Neuronal stem cell (in vitro differentiated cells): ENCODE measurements at regions not wholly inside any gene's neighbourhood (a gene's known extent, or its start where the extent isn't known, plus 50 kb on each side); places are given as distances from the start of the nearest gene placed in this dataset.
"Not testable (repeated sequence)": the region's sequence is repeated elsewhere in the genome, so short reads cannot be mapped to it uniquely, and the experiment has no call there.

ENCODE experiments used
- DNase-seq: peaks from one replicate; pipeline ENCODE4 v3.0.0-alpha.2; 2013; ENCODE audit warnings: low spot score
- H2AFZ ChIP-seq: one replicate; pipeline ENCODE4 v1.6.1; 2013; ENCODE audit warnings: mild to moderate bottlenecking, low read length, inconsistent platforms
- H2AK5ac ChIP-seq: 2 replicates; pipeline ENCODE4 v1.6.1; 2013; ENCODE audit warnings: low read depth, mild to moderate bottlenecking, inconsistent platforms, low read length, moderate library complexity, mixed read lengths
- H2BK120ac ChIP-seq: 2 replicates; pipeline ENCODE4 v1.6.1; 2013; ENCODE audit warnings: low read depth, mild to moderate bottlenecking, inconsistent platforms, low read length, moderate library complexity, mixed read lengths
- H2BK12ac ChIP-seq: one replicate; pipeline ENCODE4 v1.6.1; 2013; ENCODE audit warnings: low read length, inconsistent platforms
- H2BK15ac ChIP-seq: 2 replicates; pipeline ENCODE4 v1.6.1; 2013; ENCODE audit warnings: mild to moderate bottlenecking, low read length, inconsistent platforms, mixed read lengths
- H2BK5ac ChIP-seq: one replicate; pipeline ENCODE4 v1.6.1; 2013; ENCODE audit warnings: inconsistent platforms, mild to moderate bottlenecking, low read length, moderate library complexity
- H3K14ac ChIP-seq: one replicate; pipeline ENCODE4 v1.6.1; 2013; ENCODE audit warnings: low read length, inconsistent platforms
- H3K18ac ChIP-seq: 2 replicates; pipeline ENCODE4 v1.6.1; 2013; ENCODE audit warnings: low read length, inconsistent platforms
- H3K23ac ChIP-seq: 2 replicates; pipeline ENCODE4 v1.6.1; 2013; ENCODE audit warnings: low read depth, mild to moderate bottlenecking, mixed read lengths, low read length, inconsistent platforms; ENCODE audit not compliant: poor library complexity
- H3K27ac ChIP-seq: replicated peaks from 3 replicates; pipeline ENCODE4 v1.5.1; 2013; ENCODE audit warnings: low read length, inconsistent platforms
- H3K27me3 ChIP-seq, 3 experiments: 2 replicates each; pipeline ENCODE4 v1.6.1; 2013; ENCODE audit warnings: low read length in 3 of 3, mild to moderate bottlenecking in 2 of 3, inconsistent platforms in 1 of 3, low read depth in 1 of 3, mixed read lengths in 1 of 3, moderate library complexity in 1 of 3; ENCODE audit not compliant: control insufficient read depth in 3 of 3, insufficient read depth in 3 of 3
- H3K36me3 ChIP-seq, 2 donors: replicated peaks in 1 of 2; 2 replicates each; pipeline ENCODE4 v1.6.1; 2013; ENCODE audit warnings: low read length in 2 of 2; ENCODE audit not compliant: control insufficient read depth in 2 of 2, insufficient read depth in 2 of 2
- H3K4ac ChIP-seq: 2 replicates; pipeline ENCODE4 v1.6.1; 2013; ENCODE audit warnings: inconsistent platforms, mild to moderate bottlenecking, low read length, moderate library complexity
- H3K4me1 ChIP-seq, 2 donors: 1 replicate in 1 of 2; 2 replicates in 1 of 2; pipeline ENCODE4 v1.6.1; 2013; ENCODE audit warnings: low read length in 2 of 2, low read depth in 1 of 2; ENCODE audit not compliant: control insufficient read depth in 2 of 2, insufficient read depth in 1 of 2
- H3K4me2 ChIP-seq: one replicate; pipeline ENCODE4 v1.6.1; 2013; ENCODE audit warnings: mild to moderate bottlenecking, low read length, inconsistent platforms; ENCODE audit not compliant: insufficient read depth, poor library complexity, severe bottlenecking
- H3K4me3 ChIP-seq, 2 donors: 2 replicates each; pipeline ENCODE4 v1.5.1; 2013; ENCODE audit warnings: low read length in 2 of 2, mild to moderate bottlenecking in 2 of 2, inconsistent platforms in 1 of 2, moderate library complexity in 1 of 2
- H3K79me1 ChIP-seq: one replicate; pipeline ENCODE4 v1.6.1; 2013; ENCODE audit warnings: low read depth, mild to moderate bottlenecking, inconsistent platforms, low read length, moderate library complexity
- H3K9ac ChIP-seq: one replicate; pipeline ENCODE4 v1.6.1; 2013; ENCODE audit warnings: mild to moderate bottlenecking, low read depth, low read length, inconsistent platforms; ENCODE audit not compliant: poor library complexity
- H3K9me3 ChIP-seq, 2 donors: replicated peaks in 1 of 2; 2 replicates each; pipeline versions ENCODE3 to v1.6.1; 2013; ENCODE audit warnings: low read length in 2 of 2, mild to moderate bottlenecking in 2 of 2, inconsistent platforms in 1 of 2, low read depth in 1 of 2, mixed read lengths in 1 of 2, moderate library complexity in 1 of 2; ENCODE audit not compliant: control insufficient read depth in 2 of 2, insufficient read depth in 1 of 2
- H4K8ac ChIP-seq: one replicate; pipeline ENCODE4 v1.6.1; 2013; ENCODE audit warnings: low read depth, mild to moderate bottlenecking, inconsistent platforms, low read length, moderate library complexity
- H4K91ac ChIP-seq: one replicate; pipeline ENCODE4 v1.6.1; 2013; ENCODE audit warnings: low read length, low read depth, mild to moderate bottlenecking, inconsistent platforms; ENCODE audit not compliant: poor library complexity
- WGBS, 2 donors: extraction: QIAGEN DNeasy Blood & Tissue Kit; methylation state at CpG; one replicate each; pipeline ENCODE4 v1.1.7; 2013; ENCODE audit warnings: missing lambda C conversion rate in 2 of 2, mixed read lengths in 1 of 2; ENCODE audit not compliant: insufficient read length in 2 of 2, insufficient replicate concordance in 1 of 2; ENCODE audit errors: extremely low coverage in 2 of 2; 5-methylcytosine and 5-hydroxymethylcytosine counted together

DNA sequence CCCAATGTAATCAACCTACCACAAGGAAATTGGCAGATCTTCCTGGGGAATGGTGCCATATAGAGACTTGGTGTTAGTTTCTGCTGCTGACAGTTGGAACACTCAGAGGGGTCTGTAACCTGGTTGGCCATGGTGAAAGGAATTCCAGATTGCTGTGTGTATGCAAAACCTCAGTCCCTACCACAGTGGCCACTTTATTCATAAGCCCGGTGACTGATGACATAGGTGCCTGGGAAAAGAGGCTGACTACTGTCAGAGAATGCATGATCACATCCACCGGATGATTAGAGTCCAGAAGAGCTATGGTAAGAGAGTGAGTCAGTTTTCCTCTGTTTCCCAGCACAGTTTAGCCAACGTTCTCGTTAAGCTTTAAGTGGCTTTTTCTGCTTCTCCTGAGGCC is 156.8 kb upstream of the NPAP1 start:
- not testable (repeated sequence) for H3K27ac ChIP-seq, H3K9ac ChIP-seq, H3K36me3 ChIP-seq, H3K4ac ChIP-seq, H3K27me3 ChIP-seq, H2BK120ac ChIP-seq, H2AFZ ChIP-seq, H2BK12ac ChIP-seq, DNase-seq, H2BK5ac ChIP-seq, H3K14ac ChIP-seq, H3K4me2 ChIP-seq, H2AK5ac ChIP-seq, H3K23ac ChIP-seq, H3K4me1 ChIP-seq, H3K79me1 ChIP-seq, H3K4me3 ChIP-seq, H2BK15ac ChIP-seq, H3K18ac ChIP-seq, H4K91ac ChIP-seq, H4K8ac ChIP-seq, H3K9me3 ChIP-seq
- WGBS, 2 donors = no CpG with 5 or more reads among the region's 4 CpGs

- not testable (repeated sequence) for DNase-seq, H4K91ac ChIP-seq, H2AK5ac ChIP-seq, H3K9me3 ChIP-seq, H3K27ac ChIP-seq, H2BK12ac ChIP-seq, H2BK120ac ChIP-seq, H2AFZ ChIP-seq, H3K79me1 ChIP-seq, H3K14ac ChIP-seq, H3K4ac ChIP-seq, H3K9ac ChIP-seq, H2BK5ac ChIP-seq, H3K23ac ChIP-seq, H3K27me3 ChIP-seq, H3K4me1 ChIP-seq, H4K8ac ChIP-seq, H3K4me3 ChIP-seq, H3K18ac ChIP-seq, H3K36me3 ChIP-seq, H3K4me2 ChIP-seq, H2BK15ac ChIP-seq
- no CpG with 5 or more reads among the region's 3 CpGs for WGBS, 2 donors
Observed at GRCh38 chr15:24531235-24531634, 144.3 kb upstream of the NPAP1 start.

GRCh38 chr15:24534032-24534431 is 141.5 kb upstream of the NPAP1 start:
- H3K14ac ChIP-seq, H3K9ac ChIP-seq, H3K9me3 ChIP-seq, H3K27ac ChIP-seq, H3K36me3 ChIP-seq, H3K4me3 ChIP-seq, H2BK5ac ChIP-seq, H3K18ac ChIP-seq, H2BK12ac ChIP-seq, H3K27me3 ChIP-seq, H2AFZ ChIP-seq, H2AK5ac ChIP-seq, H3K23ac ChIP-seq, H2BK120ac ChIP-seq, H4K8ac ChIP-seq, H3K4me2 ChIP-seq, H3K4ac ChIP-seq, H3K79me1 ChIP-seq, H4K91ac ChIP-seq, H3K4me1 ChIP-seq, DNase-seq, H2BK15ac ChIP-seq: not testable (repeated sequence)
- WGBS, 2 donors = no CpG with 5 or more reads among the region's 1 CpG

DNA sequence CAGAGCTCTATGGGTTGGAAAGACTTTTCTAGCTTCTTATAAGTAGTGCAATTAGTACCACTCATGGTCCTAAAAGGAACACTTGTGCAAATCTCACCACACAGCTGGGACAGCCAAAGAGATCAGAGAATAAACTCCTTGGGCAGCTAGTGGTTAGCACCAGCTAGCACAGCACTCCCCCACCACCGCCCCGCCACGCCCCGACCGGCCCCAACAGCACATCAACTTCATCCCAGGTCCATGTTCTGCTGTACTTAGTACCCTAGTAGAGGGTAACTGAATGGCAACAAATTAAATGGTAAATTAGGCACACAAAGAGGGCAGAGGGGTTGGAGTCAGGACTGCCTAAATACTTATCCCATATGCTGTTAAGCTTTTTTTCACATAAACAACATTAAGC is 118.3 kb upstream of the NPAP1 start:
- not testable (repeated sequence) for H3K27me3 ChIP-seq, H3K4me3 ChIP-seq, H2BK120ac ChIP-seq, H4K91ac ChIP-seq, H3K79me1 ChIP-seq, H3K27ac ChIP-seq, H2BK15ac ChIP-seq, H3K14ac ChIP-seq, H3K9me3 ChIP-seq, H3K9ac ChIP-seq, H2BK5ac ChIP-seq, H3K18ac ChIP-seq, H3K23ac ChIP-seq, H3K4me1 ChIP-seq, H2AFZ ChIP-seq, H4K8ac ChIP-seq, H3K36me3 ChIP-seq, H3K4me2 ChIP-seq, H2BK12ac ChIP-seq, DNase-seq, H3K4ac ChIP-seq, H2AK5ac ChIP-seq
- WGBS, 2 donors = no CpG with 5 or more reads among the region's 5 CpGs
